GM20431 (cell line): ENCODE measurements at regions not wholly inside any gene's neighbourhood (a gene's known extent, or its start where the extent isn't known, plus 50 kb on each side); places are given as distances from the start of the nearest gene placed in this dataset.

ENCODE experiments used
- in situ Hi-C: fragments of 300-500 bp; cut with MseI, MboI; formaldehyde crosslinking; loops from one replicate; pipeline ENCODE4 v1.15.0; 2020; ENCODE audit warnings: low sequenced_read_pairs; ENCODE audit not compliant: unreplicated experiment

DNA sequence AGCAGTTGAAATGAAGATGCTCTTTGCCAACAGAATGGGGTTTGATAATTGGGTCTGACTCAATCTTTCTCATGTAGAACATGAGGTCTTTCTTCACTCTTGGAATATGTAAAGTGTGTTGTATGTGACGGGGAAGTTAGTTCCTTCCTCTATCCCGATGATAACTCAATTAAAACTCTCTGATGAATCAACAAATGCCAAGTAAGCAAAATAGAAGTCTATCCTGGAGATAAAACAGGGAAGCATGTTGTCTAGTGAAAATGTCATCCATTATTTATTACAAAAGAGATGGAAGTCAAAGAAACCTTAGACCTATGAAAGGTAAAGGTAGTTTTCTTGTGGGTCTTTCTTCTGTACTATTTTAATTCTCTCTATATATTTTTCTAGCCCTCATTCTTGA, 274.2 kb upstream of the ARRDC4 start:
- in situ Hi-C loops, result no loop called here

DNA sequence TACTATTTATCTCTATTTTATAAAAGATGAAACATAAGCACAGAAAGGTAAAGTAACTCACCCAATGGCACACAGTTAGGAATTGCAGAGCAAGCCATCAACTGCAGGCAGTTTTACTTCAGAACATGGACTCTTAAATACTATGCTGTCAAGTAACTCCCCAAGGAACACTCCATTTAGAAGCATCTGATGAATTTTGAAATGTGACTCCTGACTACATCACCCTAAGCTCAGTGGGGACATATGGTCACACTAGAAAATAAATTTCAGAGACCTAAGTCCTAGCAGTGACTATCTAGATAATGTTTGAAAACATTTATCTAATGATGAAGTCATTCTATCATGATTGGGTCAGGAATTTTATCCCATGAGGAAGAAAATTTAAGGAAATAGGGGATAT, 272.8 kb upstream of the ARRDC4 start:
- in situ Hi-C loops, result no loop called here

DNA sequence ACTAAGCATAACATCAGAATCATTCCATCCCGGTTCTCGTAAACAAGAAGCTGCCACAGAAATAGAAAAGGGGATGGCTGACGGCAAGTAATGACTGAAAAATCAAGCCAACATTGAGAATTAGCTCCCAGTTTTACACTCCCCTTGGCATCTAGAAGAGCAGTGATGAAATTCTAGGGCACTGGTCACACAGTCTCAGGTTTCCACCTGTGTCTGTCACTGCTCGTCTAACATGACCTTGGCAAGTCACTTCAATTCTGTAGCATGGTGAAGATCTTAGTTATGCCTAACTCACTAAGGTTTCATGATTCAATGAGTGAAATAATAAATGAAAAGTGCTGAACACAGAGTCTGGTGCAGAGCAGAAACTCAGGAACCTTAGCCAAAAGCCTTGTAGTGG, 272.3 kb upstream of the ARRDC4 start:
- in situ Hi-C loops, result no loop called here

DNA sequence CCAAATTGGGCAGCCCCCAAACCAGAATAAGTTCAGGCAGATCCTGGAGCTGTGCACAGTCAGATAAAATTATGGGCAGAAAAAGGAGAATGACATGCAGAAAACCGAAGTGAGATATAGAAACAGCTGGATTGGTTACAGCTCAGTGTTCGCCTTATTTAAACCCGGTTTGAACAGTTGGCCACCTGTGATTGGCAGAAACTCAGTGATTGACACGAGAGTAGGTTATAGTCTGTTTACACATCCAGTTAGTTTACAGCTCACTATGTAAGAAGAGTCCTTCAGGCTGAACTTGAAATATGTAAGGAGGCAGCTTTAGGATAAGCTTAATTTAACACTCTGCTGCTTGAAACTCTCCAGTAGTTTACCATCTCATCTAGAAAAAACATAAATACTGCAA, 271.6 kb upstream of the ARRDC4 start:
- in situ Hi-C loops, result no loop called here

DNA sequence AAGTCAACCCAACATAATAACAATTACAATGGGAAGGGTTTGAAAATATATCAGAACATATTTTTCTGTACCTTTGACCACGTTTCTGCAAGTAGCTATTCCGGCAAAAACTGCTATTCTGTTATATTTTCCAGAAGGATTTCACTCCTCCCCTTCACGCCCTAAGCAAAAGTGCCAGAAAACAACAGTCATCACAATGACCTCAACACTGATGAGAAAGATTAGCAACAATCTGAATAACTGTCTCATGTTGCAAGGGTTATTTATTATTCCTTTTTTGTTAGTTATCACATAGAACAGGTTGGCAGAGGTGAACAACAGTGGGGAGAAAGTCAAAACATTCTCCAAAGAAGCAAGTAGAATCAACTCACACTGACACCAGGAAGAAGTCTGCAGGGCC, 269.4 kb upstream of the ARRDC4 start:
- in situ Hi-C loops, result no loop called here

DNA sequence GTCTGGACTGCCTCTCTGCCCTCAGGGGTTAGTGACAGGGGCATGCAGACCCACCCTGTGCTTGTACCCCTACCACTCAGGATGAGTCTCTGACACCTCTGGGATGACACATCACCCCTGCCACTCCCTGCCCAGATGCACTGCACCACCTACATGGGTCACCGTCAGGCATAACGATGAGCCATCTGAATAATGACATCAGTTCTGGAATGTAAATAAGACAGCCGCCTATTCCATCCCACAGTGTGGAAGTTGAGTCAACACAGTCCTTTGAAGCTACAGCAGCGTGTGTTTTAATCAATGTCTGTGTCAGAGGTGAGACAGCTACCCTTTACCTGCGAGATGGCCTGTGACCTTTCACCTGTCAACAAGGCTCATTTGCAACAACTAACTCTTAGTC, 268.7 kb upstream of the ARRDC4 start:
- in situ Hi-C loops, result no loop called here

DNA sequence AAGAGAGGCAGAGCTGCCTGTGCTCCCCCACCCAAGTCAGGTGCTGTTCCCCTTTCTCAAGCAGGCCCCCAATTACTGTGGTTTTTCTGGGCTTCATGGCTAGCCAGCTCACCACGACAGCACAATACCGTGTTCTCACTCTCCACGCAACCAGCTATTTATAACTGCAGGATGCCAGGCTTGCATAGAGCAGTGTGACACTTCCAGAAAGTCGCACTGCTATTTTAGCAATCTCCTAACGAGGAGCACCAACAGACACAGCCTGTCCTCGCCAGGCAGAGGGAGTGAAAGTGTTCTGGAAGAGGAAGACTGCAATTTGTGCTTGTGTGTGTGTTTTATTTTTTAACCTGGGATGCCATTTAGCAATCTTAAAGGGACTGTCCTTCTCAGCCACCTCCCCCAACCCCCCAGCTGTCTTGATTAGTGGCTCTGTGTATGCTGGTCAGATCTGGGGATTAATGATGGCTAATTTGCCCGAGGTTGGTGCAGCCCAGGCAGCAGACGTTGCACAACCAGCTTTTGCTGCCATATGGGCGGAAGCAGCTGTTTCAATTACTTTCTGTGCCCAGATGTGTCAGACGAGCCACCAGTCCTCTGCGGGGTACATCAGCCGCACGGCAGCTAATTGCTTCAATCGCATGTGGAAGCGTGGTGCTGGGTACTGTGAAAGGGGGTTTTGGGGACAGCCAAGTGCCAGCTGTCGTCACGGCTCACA, 268.0 kb upstream of the ARRDC4 start:
- in situ Hi-C loops, result no loop called here

DNA sequence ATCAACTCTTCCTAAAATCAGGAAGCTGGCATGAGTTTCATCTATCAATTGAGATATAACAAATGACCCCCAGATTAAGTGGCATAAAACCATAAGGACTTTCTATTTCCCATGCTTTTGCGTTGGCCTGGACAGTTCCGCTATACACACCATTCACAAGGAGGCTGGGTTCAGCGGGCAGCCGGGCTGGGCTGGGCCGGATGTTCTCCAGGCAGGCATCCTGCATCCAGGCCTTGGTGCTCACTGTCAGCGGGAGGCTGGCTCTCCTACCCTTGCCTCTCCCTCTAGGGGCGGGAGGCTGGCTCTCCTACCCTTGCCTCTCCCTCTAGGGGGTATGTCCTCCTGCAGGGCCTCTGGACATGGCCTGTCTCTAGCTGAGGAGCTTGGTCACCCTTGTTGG, 266.0 kb upstream of the ARRDC4 start:
- in situ Hi-C loops, result no loop called here

DNA sequence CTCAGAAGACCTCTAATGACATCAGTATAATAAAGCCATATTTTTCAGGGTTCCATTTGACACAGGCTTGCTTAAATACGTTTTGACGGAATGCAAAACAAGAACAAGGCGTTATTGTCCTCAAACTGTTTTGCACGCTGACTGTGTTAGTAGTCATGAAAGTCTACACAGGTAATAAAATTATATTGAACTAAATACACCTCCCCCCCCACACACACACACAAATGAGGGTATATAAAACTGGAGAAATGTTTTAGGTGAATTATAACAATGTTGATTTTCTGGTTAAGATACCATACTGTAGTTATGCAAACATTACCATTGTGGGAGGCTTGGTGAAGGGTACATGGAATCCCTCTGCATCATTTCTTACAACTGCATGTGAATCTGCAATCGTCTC, 257.1 kb upstream of the ARRDC4 start:
- in situ Hi-C loops, result no loop called here

DNA sequence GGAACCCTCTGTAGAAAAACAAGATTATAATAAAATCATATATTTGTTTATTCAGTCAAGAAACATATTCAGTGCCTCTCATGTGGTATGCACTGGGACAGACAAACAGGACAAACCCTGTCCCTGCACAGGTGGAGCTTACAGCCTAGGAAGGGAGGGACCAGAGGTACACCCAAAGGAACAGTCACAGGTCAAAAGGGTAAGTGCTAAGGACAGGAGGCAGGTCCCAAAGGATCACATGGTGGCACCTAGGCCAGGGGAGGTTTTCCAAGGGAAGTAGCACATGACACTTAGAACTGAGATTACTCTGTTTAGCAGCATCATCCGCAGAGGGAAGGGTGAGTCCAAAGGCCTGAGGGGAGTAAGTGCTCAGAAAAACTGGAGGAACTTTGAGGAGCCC, 254.4 kb upstream of the ARRDC4 start:
- in situ Hi-C loops, result no loop called here

DNA sequence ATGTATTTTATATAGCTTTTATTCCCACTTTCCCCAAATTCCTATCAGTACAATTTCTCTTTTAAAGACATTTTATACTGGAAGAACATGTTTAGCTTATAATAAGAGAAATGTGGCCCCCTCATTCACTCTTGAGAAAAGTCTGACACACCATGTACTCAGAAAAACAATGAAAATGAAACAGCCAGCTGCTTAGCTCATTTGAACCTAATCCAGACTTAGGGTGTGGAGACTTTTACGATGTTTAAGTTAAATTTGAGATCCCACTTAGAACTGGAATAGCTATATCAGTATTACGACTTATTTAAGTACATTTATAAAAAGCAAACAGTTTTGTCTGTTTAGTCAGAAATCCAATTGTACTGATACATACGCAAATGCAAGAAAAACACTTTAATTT, 252.3 kb upstream of the ARRDC4 start:
- in situ Hi-C loops, result no loop called here

DNA sequence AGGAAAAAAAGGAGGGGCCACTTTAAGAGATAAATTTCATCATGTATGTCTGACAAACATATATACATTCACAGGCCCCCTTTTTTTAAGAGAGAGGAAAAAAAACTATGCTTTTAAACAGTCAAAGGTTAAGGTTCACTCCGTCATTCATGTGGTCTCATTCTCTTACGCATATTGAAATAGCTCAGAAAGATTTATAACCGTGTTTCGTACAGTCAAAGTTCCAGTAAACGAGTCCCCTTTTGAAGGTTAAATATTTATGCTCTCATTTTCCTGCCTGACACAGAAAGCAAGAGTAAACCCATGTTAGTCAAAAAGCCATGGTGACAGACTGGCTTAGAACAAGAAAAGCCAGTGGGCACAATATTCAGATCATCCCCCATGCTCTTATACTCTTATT, 248.0 kb upstream of the ARRDC4 start:
- in situ Hi-C loops, result no loop called here

DNA sequence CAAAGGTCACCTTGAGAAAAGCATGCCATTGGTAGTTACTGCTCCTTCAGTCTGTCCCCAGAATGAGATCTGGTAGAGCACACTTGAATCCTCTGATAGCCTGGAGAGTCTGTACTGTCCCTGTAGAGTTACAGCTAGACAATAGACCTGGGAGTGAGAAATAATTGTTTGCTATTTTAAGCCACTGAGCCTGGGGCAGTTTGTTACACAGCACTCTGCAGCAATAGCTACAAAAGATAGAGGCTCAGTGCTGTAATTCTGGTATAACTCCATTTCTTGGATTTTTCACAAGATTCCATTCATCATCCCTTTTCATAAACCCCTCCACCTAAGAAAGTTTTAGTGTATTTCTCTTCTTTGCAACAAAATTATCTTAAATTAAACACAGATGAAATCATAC, 242.7 kb upstream of the ARRDC4 start:
- in situ Hi-C loops, result no loop called here

DNA sequence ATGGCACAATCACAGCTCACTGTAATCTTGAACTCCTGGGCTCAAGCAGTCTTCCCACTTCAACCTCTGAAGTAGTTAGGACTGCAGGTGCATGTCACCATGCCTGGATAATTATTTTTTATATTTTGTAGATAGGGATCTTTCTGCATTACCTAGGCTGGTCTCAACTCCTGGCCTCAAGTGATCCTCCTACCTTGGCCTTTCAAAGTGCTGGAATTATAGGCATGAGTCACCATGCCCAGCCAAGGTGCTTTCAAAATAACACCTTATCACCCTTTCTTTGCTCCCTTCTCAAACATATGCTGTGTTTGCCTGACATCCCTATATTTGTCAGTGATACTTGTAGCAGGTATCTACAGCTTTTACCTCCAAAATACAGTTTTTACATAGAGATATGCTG, 242.0 kb upstream of the ARRDC4 start:
- in situ Hi-C loops, result no loop called here

DNA sequence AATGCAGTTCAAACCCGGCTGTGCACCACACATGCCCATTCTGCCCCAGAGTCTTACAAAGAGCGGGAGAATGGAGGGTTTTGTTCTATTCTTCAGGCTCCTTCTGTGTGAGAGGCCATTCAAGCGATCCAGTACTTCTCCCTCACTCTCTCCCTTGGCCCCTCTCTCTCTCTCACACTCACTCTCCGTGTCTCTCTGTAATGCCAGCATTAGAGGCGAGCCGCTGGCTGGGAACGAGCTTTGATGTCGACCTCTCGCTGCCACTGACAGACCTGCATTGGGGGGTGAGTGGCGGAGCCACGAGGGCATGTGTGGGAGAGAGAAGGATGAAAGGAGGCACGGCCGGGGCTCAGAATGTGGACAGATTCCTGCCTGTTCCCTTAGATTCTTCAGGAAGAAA, 231.7 kb upstream of the ARRDC4 start:
- in situ Hi-C loops, result no loop called here

DNA sequence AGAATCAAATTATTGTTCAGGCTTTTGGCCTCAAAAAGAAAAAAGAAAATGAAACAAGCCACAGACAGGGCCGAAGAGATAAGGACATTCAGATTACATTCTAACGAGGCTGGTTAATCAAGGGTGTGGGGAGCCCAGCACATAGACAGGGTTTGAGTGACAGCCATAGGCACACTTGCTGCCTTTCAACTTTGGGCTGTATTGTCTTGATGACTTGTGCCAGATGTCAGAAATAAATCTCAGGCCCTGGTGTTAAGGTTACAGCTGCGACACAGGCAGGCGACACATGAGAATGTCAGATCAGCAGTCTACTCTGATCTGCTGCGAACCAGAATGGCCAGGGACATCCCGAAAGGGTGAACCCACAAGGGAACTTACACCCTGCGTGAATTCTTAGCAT, 231.2 kb upstream of the ARRDC4 start:
- in situ Hi-C loops, result no loop called here

DNA sequence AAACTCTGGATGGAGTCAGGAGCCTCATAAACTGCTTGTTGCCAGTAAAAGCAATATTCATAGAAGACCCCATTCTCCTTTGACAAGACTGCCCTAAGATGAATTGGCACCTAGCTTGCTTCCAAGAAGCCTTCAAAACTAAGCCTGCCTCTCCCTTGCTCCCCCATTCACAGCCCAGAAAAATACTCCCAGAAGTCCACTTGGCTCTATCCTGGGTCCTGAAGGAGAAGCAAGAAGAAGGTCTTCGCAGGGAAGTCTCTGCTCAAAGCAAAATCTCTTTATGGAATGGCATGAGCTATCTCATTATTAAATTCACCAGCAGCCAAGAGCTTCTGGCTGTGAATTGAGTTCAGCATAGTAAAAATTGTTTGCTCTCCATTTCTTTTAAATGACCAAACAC, 230.2 kb upstream of the ARRDC4 start:
- in situ Hi-C loops, result no loop called here

DNA sequence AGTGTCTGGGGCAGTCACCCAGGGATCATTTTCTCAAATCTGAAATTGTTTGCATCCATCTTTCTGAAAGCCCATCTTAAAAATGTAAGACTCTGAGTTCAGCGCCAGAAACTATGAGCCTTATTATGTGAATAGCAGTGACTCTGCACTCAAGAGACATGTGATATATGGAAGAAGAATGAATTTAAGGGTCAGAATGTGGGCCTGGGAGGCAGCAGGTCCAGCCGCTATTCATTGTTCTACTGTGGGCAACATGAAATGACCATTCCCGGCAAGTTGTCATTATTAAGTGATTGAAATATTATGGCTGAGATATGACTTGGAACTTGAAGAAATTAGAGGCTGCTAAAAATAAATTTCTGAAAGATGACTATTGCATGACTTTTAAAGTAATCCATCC, 228.6 kb upstream of the ARRDC4 start:
- in situ Hi-C loops, result no loop called here

DNA sequence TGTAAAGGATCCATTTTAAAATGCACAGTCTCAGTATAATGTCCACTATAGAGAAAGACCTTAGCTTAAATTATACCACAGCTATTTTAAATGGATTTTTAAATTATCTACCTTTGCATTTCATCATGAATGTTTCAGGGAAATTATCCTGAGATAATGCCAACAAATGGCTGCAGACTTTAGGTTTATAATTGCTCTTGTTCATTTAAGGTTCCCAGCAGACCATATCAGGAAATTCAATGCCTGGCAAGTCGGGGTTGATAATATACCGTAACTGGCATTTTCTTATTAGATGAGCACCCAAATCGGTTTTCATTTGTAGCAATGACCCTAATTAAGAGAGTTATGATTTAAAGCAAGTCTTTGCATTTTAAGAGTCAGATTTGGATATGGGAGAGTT, 227.1 kb upstream of the ARRDC4 start:
- in situ Hi-C loops, result no loop called here

DNA sequence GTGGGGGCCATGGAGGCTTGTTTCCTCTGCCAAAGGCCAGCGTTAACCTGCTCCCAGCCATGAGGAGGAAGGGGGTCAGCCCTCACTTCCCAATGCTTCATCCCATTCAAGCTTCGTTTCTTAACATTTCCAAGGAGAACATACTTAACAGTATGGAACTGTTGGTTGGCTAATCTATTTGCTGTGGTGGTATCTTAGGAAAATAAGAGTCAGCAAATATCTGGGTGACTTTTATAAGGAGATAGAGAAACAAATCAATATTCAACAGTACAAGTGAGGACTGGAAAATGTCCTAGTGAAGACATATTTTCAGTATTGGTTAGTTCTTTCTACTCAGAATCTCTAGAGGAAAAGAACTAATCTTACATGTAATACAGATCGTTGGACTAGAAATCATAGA, 223.8 kb upstream of the ARRDC4 start:
- in situ Hi-C loops, result no loop called here

DNA sequence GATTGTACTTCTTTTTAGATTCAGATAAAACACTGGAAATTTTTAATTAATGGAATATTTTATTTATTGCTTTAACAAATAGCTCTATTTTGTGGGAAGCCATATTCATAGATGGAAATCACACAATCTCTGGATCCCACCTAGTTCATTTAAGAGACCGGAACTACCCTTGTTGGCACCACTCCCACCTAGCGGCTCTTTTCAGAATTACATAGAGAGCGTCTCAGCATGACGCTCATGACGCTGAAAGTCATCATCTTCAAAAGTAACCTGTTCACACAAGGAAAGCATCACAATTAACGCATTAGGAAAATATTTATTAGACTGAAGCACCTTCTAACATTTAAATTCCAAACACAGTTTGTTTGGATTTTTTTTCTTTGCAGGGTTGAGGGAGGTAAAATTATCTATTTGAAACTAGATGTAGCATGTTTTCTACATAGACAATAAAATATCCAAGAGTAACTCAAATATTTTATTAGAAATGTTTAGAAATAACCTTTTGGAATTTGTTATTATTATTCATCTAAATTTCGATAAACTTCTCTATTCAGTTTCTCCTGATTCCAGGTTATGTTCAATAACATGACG, 214.9 kb upstream of the ARRDC4 start:
- in situ Hi-C loops, result no loop called here

DNA sequence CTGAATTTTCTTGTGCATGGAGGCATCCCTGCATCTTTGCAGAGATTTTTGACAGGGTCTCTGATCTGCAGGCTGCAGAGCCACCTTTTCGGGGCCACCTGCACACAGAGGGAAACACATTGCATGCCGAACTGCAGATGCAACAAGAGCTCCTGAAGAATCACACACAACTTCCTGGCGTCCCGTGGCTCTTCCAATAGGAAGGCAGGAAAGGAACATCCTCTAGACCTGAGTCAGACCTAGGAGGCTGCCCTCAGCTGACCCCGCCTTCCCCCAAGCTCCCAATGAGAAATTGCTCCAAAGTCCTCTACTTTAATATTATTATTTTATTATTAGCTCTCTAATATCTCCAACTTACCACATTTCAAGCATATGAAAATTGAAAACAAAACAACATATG, 213.2 kb upstream of the ARRDC4 start:
- in situ Hi-C loops, result no loop called here
